Upper lobe of left lung (tissue), 4 donors: ENCODE measurements at regions not wholly inside any gene's neighbourhood (a gene's known extent, or its start where the extent isn't known, plus 50 kb on each side); places are given as distances from the start of the nearest gene placed in this dataset.
A peak's percentile ranks its signal among the peaks of the same experiment; 100 is the strongest.

Experiments
- CTCF ChIP-seq, 6 experiments: fragments of 450-650 bp in 4 of 6; fragments of 200-600 bp in 2 of 6; sonication (generic) in 2 of 6; IDR thresholded peaks; one replicate each; pipeline ENCODE4 v1.5.1; 2016 to 2019; ENCODE audit warnings: antibody characterized with exemption in 6 of 6
- EP300 ChIP-seq, 4 donors: sonication (generic); formaldehyde crosslinking; IDR thresholded peaks; one replicate each; pipeline ENCODE4 v1.5.1; 2017; ENCODE audit warnings: antibody characterized with exemption in 4 of 4, control low read depth in 2 of 4
- POLR2A ChIP-seq, 4 donors: fragments of 450-650 bp; IDR thresholded peaks; one replicate each; pipeline ENCODE4 v1.5.1; 2016 to 2017; ENCODE audit warnings: antibody characterized with exemption in 4 of 4, mild to moderate bottlenecking in 2 of 4
- POLR2AphosphoS5 ChIP-seq, 2 donors: sonication (generic); formaldehyde crosslinking; IDR thresholded peaks; one replicate each; pipeline ENCODE4 v1.5.1; 2017; ENCODE audit warnings: antibody characterized with exemption in 2 of 2

DNA sequence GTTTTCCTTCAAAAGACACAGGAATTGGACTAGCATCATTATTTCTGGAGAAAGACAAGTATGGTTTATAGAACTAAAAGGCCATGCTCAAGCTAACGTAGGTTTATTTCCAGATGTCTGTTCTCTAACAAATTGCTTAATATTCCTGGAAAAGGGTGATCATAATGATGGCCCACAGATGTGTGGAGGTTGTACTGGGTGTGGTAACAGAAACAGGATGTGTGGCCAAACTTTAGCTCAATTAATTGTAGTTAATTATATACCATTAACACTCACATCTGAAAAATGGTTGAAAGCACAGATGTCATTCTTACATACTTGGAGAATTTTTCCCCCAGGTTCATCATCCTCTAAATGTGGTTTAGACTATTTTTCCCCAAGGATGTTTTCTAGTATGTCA is 292.7 kb upstream of the RASA1 start:
- TF ChIP-seq EP300 (IDR thresholded peaks at IDR 0.05) (no peak), CTCF (IDR thresholded peaks at IDR 0.05) (no peak), POLR2A (IDR thresholded peaks at IDR 0.05) (no peak), POLR2AphosphoS5 (IDR thresholded peaks at IDR 0.05) (peak in 1 of 2 donors; percentile 18)
